ENCODE measurements at regions not wholly inside any gene's neighbourhood (a gene's known extent, or its start where the extent isn't known, plus 50 kb on each side); places are given as distances from the start of the nearest gene placed in this dataset.

- no peak overlapping the region for H3K4me3 ChIP-seq (ENCODE audit: low read depth, low read length)
- no peak for TF ChIP-seq CTCF (IDR thresholded peaks at IDR 0.05; ENCODE audit: control insufficient read depth, extremely low read depth, insufficient read depth)
- DNase-seq (ENCODE audit: low read depth), result no peak
These were observed 384.7 kb upstream of the ACVR2A start for GRCh38 chr2:147460155-147460554.

- H3K4me3 ChIP-seq (ENCODE audit: low read depth, low read length), result no peak overlapping the region
- no peak for DNase-seq (ENCODE audit: low read depth)
- no peak for TF ChIP-seq CTCF (IDR thresholded peaks at IDR 0.05; ENCODE audit: control insufficient read depth, extremely low read depth, insufficient read depth)
These were observed 388.1 kb upstream of the ACVR2A start for GRCh38 chr2:147456779-147457178.

GRCh38 chr2:147451902-147452515 is 392.8 kb upstream of the ACVR2A start:
- no peak for DNase-seq (ENCODE audit: low read depth)
- no peak for TF ChIP-seq CTCF (IDR thresholded peaks at IDR 0.05; ENCODE audit: control insufficient read depth, extremely low read depth, insufficient read depth)
- no peak overlapping the region for H3K4me3 ChIP-seq (ENCODE audit: low read depth, low read length)

- H3K4me3 ChIP-seq (ENCODE audit: low read depth, low read length), result no peak overlapping the region
- no peak for DNase-seq (ENCODE audit: low read depth)
- no peak for TF ChIP-seq CTCF (IDR thresholded peaks at IDR 0.05; ENCODE audit: control insufficient read depth, extremely low read depth, insufficient read depth)
These were observed 393.9 kb upstream of the ACVR2A start for GRCh38 chr2:147450661-147451510.

GRCh38 chr2:147449323-147449991 is 395.4 kb upstream of the ACVR2A start:
- no peak for DNase-seq (ENCODE audit: low read depth)
- no peak for TF ChIP-seq CTCF (IDR thresholded peaks at IDR 0.05; ENCODE audit: control insufficient read depth, extremely low read depth, insufficient read depth)

GRCh38 chr2:147442816-147443215 is 402.0 kb upstream of the ACVR2A start:
- TF ChIP-seq CTCF (IDR thresholded peaks at IDR 0.05; ENCODE audit: control insufficient read depth, extremely low read depth, insufficient read depth), result no peak
- DNase-seq (ENCODE audit: low read depth), result no peak
- H3K4me3 ChIP-seq (ENCODE audit: low read depth, low read length), result no peak overlapping the region

More at GRCh38 chr2:147449323-147449991, 395.4 kb upstream of the ACVR2A start:
- H3K4me3 ChIP-seq (ENCODE audit: low read depth, low read length), result no peak overlapping the region
